Loucy (cell line): ENCODE measurements at regions not wholly inside any gene's neighbourhood (a gene's known extent, or its start where the extent isn't known, plus 50 kb on each side); places are given as distances from the start of the nearest gene placed in this dataset.

Experiments used
- H2AFZ ChIP-seq: fragments of 200-600 bp; sonication (generic); 2 replicates; pipeline ENCODE4 v1.6.0; 2016; ENCODE audit warnings: antibody characterized with exemption, mild to moderate bottlenecking, low read length, moderate library complexity
- H3F3A ChIP-seq: fragments of 200-600 bp; 2 replicates; pipeline ENCODE4 v1.6.0; 2016; ENCODE audit warnings: antibody characterized with exemption, low read depth, mild to moderate bottlenecking
- H3K27me3 ChIP-seq: fragments of 200-600 bp; sonication (generic); 2 replicates; pipeline ENCODE4 v1.6.1; 2014; ENCODE audit warnings: low read length, mild to moderate bottlenecking; ENCODE audit not compliant: insufficient read depth, poor library complexity, severe bottlenecking
- H3K36me3 ChIP-seq: fragments of 200-600 bp; sonication (generic); 2 replicates; pipeline ENCODE4 v1.6.1; 2016; ENCODE audit warnings: low read length; ENCODE audit not compliant: insufficient read depth
- H3K4me1 ChIP-seq: fragments of 200-600 bp; sonication (generic); 2 replicates; pipeline ENCODE4 v1.5.1; 2014; ENCODE audit warnings: low read length, mild to moderate bottlenecking; ENCODE audit not compliant: insufficient read depth, poor library complexity, severe bottlenecking
- H3K4me2 ChIP-seq: fragments of 200-600 bp; sonication (generic); 2 replicates; pipeline ENCODE4 v1.6.0; 2014; ENCODE audit warnings: antibody characterized with exemption, low read length, low read depth, mild to moderate bottlenecking; ENCODE audit not compliant: poor library complexity, severe bottlenecking
- H3K4me3 ChIP-seq: fragments of 200-600 bp; sonication (generic); 2 replicates; pipeline ENCODE4 v1.5.1; 2014; ENCODE audit warnings: low read length, mild to moderate bottlenecking, mixed read lengths; ENCODE audit not compliant: poor library complexity, severe bottlenecking
- H3K79me2 ChIP-seq: fragments of 200-600 bp; sonication (generic); 2 replicates; pipeline ENCODE4 v1.6.1; 2014; ENCODE audit warnings: low read length; ENCODE audit not compliant: insufficient read depth
- H3K9ac ChIP-seq: fragments of 200-600 bp; sonication (generic); 2 replicates; pipeline ENCODE4 v1.6.0; 2014; ENCODE audit warnings: mild to moderate bottlenecking, low read depth, low read length, moderate library complexity; ENCODE audit not compliant: poor library complexity, severe bottlenecking
- H3K9me2 ChIP-seq: fragments of 200-600 bp; sonication (generic); replicated peaks from 2 replicates; pipeline ENCODE4 v1.6.1; 2016; ENCODE audit warnings: low read depth, low read length, mixed read lengths
- H3K9me3 ChIP-seq: fragments of 200-600 bp; sonication (generic); 2 replicates; pipeline ENCODE4 v1.6.1; 2014; ENCODE audit warnings: mild to moderate bottlenecking, antibody characterized with exemption, low read length, low read depth; ENCODE audit not compliant: insufficient read depth
- H4K20me1 ChIP-seq: fragments of 200-600 bp; sonication (generic); 2 replicates; pipeline ENCODE4 v1.6.0; 2014; ENCODE audit warnings: antibody characterized with exemption, low read length, mild to moderate bottlenecking; ENCODE audit not compliant: insufficient read depth, poor library complexity, severe bottlenecking
- CTCF ChIP-seq: fragments of 200-600 bp; sonication (generic); conservative IDR thresholded peaks from 2 replicates; pipeline ENCODE4 v1.5.1; 2014; ENCODE audit warnings: mild to moderate bottlenecking, antibody characterized with exemption, low read length
- EZH2phosphoT487 ChIP-seq: fragments of 200-600 bp; IDR thresholded peaks from 2 replicates; pipeline ENCODE4 v1.6.1; 2018; ENCODE audit warnings: antibody characterized with exemption, mild to moderate bottlenecking, moderate library complexity, borderline replicate concordance

- H3K9me2 ChIP-seq, result no peaks in the 10 kb centered on the region
- TF ChIP-seq EZH2phosphoT487, result no peak
- no peak for TF ChIP-seq CTCF
- no peaks in the 10 kb centered on the region for H4K20me1 ChIP-seq
Measured at GRCh38 chr2:41000374-41000773, 548.5 kb upstream of the SLC8A1 start.

GRCh38 chr2:41000906-41001305, 549.0 kb upstream of the SLC8A1 start:
- H4K20me1 ChIP-seq, result no peaks in the 10 kb centered on the region
- H3K4me3 ChIP-seq, result no peak overlapping the region
- no peaks in the 10 kb centered on the region for H3K79me2 ChIP-seq
- no peaks in the 10 kb centered on the region for H3K9me3 ChIP-seq
- no peak overlapping the region for H3K9ac ChIP-seq
- H3F3A ChIP-seq, result no peaks in the 10 kb centered on the region
- no peaks in the 10 kb centered on the region for H3K36me3 ChIP-seq
- TF ChIP-seq EZH2phosphoT487 (no peak), CTCF (no peak)
- no peaks in the 10 kb centered on the region for H3K4me1 ChIP-seq
- no peaks in the 10 kb centered on the region for H3K27me3 ChIP-seq
- H2AFZ ChIP-seq, result no peak overlapping the region
- H3K9me2 ChIP-seq, result no peaks in the 10 kb centered on the region
- H3K4me2 ChIP-seq, result no peak overlapping the region

More at GRCh38 chr2:41000374-41000773, 548.5 kb upstream of the SLC8A1 start:
- no peak overlapping the region for H3K9ac ChIP-seq
- no peaks in the 10 kb centered on the region for H3K36me3 ChIP-seq
- no peak overlapping the region for H2AFZ ChIP-seq
- H3K79me2 ChIP-seq, result no peaks in the 10 kb centered on the region
- H3K4me2 ChIP-seq, result no peak overlapping the region
- no peak overlapping the region for H3K4me3 ChIP-seq
- no peaks in the 10 kb centered on the region for H3K4me1 ChIP-seq
- H3K27me3 ChIP-seq, result no peaks in the 10 kb centered on the region
- H3K9me3 ChIP-seq, result no peaks in the 10 kb centered on the region
- H3F3A ChIP-seq, result no peaks in the 10 kb centered on the region

GRCh38 chr2:41004700-41005099, 552.8 kb upstream of the SLC8A1 start:
- H3F3A ChIP-seq, result no peaks in the 10 kb centered on the region
- no peaks in the 10 kb centered on the region for H4K20me1 ChIP-seq
- no peaks in the 10 kb centered on the region for H3K79me2 ChIP-seq
- H3K9ac ChIP-seq, result no peak overlapping the region
- H3K9me3 ChIP-seq, result no peaks in the 10 kb centered on the region
- no peaks in the 10 kb centered on the region for H3K27me3 ChIP-seq
- no peak overlapping the region for H2AFZ ChIP-seq
- no peak overlapping the region for H3K4me3 ChIP-seq
- no peaks in the 10 kb centered on the region for H3K36me3 ChIP-seq
- H3K4me2 ChIP-seq, result no peak overlapping the region
- TF ChIP-seq EZH2phosphoT487 (no peak), CTCF (no peak)
- no peaks in the 10 kb centered on the region for H3K4me1 ChIP-seq
- no peaks in the 10 kb centered on the region for H3K9me2 ChIP-seq
